ENCODE measurements at regions not wholly inside any gene's neighbourhood (a gene's known extent, or its start where the extent isn't known, plus 50 kb on each side); places are given as distances from the start of the nearest gene placed in this dataset.
"Not testable (repeated sequence)": the region's sequence is repeated elsewhere in the genome, so short reads cannot be mapped to it uniquely, and the experiment has no call there.

DNA sequence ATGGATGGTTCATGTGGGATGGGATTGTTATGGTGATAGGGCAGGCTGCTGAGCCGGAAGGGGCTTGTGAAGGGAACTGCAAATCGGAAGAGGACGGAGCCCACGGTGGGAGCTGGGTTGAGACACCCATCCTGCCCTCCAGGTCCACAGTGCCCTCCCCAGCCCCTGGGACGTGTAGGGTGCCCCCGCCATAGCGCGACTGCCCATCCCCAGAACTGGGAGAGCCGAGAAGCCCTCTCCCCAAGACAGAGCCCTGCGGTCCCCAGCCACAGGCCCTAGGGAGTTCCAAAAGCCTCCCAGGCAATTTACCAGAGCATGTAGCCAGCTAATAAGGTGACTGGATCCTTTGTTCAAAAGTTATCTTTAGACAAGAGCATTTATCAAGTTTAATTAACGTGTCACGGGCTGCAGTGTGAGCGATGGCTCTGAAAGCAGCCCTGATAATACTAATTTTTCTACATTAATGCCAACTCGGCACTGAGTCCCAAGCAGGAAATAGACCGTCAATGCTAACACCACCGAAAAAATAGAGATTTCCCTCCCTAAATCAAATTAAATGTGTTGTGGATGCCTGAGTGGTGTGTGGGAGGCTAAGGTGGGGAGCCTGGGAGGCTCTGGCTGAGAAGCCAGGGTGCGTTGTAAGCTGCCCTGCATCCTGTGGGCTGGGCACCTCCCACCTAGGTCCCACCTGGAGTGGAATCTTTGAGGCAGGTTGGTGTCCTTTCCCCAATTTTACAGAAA is 76.8 kb upstream of the RTL6 start:
- no peak for DNase-seq

GRCh38 chr22:44574057-44574639 is 76.1 kb upstream of the RTL6 start:
- no peak for DNase-seq

GRCh38 chr22:44573451-44573850 is 75.4 kb upstream of the RTL6 start:
- no peak for DNase-seq

- no peak for DNase-seq
Measured at GRCh38 chr22:44572414-44573207, 74.6 kb upstream of the RTL6 start.

- no peak for DNase-seq
Measured at GRCh38 chr22:44571566-44572413, 73.8 kb upstream of the RTL6 start.

DNA sequence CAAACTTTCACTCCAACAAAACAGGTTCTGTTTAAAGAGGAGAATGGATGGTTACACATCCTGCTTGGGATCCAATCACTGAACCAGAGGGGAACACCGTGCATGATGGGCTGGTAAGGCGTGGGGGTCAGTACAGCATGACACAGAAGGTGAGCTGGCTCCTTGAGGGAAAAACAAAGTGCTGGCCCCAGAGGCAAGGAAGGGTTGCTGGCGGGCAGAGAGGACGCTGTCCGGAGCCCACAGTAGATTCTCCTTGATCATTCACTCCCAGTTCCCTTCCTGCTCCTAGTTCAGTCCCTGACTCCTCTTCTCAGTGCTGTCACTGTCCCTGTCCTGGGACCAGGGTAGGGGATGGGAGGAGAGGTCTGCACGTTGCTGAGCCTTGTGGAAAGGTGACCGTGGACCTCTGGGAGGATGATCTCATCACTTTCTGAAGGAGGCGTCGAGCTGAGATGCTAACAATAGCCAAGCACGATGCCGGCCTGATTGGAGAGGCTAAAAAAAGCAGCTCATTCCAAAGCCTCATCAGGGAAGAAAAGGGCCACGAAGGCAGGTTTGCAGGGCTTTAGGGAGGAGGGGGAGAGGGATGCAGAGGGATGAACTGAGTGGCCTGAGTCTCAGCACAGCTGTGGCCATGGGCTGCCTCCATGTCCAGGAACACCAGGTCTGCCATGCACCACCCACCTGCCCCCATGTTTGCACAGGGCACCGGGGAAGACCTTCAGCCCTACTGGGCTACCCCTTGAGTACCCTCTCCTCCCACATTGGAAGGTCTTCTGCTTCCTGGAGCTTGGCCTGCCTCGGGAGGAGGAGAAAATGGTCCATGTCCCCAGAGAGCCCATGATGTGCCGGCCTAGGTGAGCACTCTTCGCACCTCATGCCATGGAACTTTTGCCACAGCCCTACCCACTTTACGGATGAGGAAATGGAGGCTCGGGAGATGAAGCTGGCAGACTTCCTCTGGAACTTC is 72.7 kb upstream of the RTL6 start:
- DNase-seq = no peak

- no peak for DNase-seq
Measured at GRCh38 chr22:44569561-44569991, 71.5 kb upstream of the RTL6 start.

DNA sequence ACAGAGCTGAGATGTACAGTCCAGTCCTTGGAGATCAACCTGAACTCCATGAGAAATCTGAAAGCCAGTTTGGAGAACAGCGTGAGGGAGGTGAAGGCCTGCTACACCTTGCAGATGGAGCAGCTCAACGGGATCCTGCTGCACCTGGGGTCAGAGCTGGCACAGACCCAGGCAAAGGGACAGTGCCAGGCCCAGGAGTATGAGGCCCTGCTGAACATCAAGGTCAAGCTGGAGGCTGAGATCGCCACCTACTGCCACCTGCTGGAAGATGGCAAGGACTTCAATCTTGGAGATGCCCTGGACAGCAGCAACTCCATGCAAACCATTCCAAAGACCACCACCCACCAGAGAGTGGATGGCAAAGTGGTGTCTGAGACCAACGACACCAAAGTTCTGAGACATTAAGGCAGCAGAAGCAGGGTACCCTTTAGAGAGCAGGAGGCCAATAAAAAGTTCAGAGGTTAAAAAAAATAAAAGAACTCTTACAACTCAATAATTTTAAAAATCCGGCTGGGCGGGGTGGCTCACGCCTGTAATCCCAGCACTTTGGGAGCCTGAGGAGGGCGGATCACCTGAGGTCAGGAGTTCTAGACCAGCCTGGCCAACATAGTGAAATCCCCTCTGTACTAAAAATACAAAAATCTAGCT is 69.9 kb upstream of the RTL6 start:
- DNase-seq = no peak

DNA sequence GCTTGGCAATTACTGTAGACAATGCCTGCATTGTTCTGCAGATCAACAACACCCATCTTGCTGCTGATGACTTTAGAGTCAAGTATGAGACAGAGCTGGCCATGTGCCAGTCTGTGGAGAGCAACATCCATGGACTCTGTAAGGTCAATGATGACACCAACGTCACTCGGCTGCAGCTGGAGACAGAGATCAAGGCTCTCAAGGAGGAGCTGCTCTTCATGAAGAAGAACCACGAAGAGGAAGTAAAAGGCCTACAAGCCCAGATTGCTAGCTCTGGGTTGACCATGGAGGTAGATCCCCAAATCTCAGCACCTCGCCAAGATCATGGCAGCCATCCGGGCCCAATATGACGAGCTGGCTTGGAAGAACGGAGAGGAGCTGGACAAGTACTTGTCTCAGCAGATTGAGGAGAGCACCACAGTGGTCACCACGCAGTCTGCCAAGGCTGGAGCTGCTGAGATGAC is 69.4 kb upstream of the RTL6 start:
- DNase-seq = not testable (repeated sequence)

- no peak for DNase-seq
Measured at GRCh38 chr22:44566911-44567310, 68.9 kb upstream of the RTL6 start.

GRCh38 chr22:44562651-44563050 is 64.6 kb upstream of the RTL6 start:
- not testable (repeated sequence) for DNase-seq

GRCh38 chr22:44561139-44561840 is 63.3 kb upstream of the RTL6 start:
- DNase-seq = no peak

DNA sequence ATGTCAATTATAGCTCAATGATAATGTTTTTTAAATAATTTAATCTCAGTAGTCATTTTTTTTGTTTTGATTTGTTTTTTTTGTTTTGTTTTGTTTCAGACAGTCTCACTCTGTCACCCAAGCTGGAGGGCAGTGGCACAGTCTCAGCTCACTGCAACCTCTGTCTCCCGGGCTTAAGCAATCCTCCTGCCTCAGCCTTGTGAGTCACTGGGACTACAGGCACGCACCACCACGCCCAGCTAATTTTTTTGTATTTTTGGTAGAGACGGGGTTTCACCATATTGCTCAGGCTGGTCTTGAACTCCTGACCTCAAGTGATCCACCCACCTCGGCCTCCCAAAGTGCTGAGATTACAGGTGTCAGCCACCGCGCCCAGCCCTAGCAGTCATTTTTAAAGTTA is 60.6 kb upstream of the RTL6 start:
- DNase-seq = not testable (repeated sequence)

DNA sequence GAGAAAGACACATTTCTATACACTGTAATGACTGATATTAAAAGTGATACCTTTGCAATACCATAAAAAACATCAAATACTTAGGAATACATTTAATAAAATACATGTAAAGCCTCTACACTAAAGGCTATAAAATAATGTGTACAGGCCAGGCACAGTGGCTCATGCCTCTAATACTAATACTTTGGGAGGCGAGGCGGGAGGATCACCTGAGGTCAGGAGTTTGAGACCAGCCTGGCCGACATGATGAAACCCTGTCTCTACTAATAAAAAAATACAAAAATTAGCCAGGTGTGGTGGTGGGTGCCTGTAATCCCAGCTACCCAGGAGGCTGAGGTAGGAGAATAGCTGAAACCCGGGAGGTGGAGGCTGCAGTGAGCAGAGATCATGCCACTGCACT is 59.8 kb upstream of the RTL6 start:
- DNase-seq = not testable (repeated sequence)

- no peak for DNase-seq
Measured at GRCh38 chr22:44557064-44557748, 59.2 kb upstream of the RTL6 start.

DNA sequence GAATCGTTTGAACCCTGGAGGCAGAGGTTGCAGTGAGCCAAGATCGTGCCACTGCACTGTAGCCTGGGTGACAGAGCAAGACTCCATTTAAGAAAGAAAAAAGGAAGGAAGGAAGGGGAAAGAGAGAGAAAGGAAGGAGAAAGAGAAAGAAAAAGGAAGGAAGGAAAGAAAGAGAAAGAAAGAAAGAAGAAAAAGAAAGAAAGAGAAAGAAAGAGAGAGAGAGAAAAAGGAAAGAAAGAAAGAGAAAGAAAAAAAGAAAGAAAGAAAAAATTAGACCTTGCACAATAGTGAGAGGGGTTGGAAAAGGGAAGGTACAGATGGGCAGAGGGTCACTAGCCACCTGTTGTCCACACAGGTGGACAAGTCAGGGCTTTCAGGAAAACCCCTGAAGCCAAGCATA is 57.6 kb upstream of the RTL6 start:
- no peak for DNase-seq

GRCh38 chr22:44555046-44555445 is 57.0 kb upstream of the RTL6 start:
- DNase-seq = no peak

GRCh38 chr22:44554411-44554810 is 56.4 kb upstream of the RTL6 start:
- no peak for DNase-seq

DNA sequence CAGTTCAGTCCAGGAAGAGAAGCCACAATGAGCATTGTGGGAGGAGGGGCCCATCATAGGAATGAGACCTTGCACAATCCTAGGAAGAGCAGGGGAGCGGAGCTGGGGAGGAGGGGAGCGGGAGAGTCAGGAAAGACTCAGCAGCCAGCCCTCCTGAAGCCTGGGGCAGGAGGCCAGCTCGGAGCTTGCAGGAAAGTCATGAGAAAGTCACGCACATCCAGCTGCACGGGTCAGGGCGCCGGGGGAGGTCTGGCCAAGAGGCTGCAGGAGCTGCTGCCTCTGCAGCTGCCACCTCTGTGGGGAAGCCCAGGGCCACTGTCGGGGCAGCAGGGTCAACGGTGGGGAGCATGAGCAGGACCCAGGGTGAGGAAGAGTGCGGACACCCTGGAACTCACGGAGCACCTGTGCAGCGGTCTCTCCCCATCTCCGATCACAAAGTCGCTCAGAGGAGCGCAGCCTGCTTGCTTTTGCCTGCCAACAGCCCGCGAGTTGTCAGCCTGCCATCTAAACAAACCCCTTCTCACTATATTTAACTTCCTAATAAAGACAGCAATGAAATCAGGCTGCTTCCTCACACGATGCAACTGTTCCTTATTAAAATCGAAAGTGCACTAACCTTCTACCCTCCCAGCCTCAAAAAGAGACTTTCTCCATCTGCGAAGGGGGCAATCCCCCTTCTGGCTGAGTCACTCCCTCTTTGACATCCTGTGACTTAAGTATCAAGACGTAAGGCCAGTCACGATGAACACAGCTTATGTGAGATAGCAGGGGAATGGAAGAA is 52.9 kb upstream of the RTL6 start:
- DNase-seq = peak; percentile 31
